GM23338 (cell line): ENCODE measurements at regions not wholly inside any gene's neighbourhood (a gene's known extent, or its start where the extent isn't known, plus 50 kb on each side); places are given as distances from the start of the nearest gene placed in this dataset.

Source experiments
- ATAC-seq: fragments of 200-7000 bp; cut with Tn5 transposase; 3 replicates; pipeline ENCODE4 v1.9.1; 2020
- DNase-seq: peaks from one replicate; pipeline ENCODE4 v3.0.0-alpha.2; 2015; ENCODE audit warnings: low spot score
- H2AFZ ChIP-seq: fragments of 200-600 bp; sonication (generic); 2 replicates; pipeline ENCODE4 v1.8.0; 2016; ENCODE audit warnings: antibody characterized with exemption, mild to moderate bottlenecking, moderate library complexity
- H3F3A ChIP-seq: fragments of 200-600 bp; sonication (generic); replicated peaks from 2 replicates; pipeline ENCODE4 v1.8.0; 2017; ENCODE audit warnings: antibody characterized with exemption, mixed run types, low read depth
- H3K27ac ChIP-seq: fragments of 200-600 bp; sonication (generic); 2 replicates; pipeline ENCODE4 v1.6.1; 2016; ENCODE audit warnings: low read depth
- H3K27me3 ChIP-seq: fragments of 200-600 bp; sonication (generic); 2 replicates; pipeline ENCODE4 v1.8.0; 2016; ENCODE audit warnings: mild to moderate bottlenecking, mixed run types, moderate library complexity; ENCODE audit not compliant: insufficient read depth
- H3K36me3 ChIP-seq: fragments of 200-600 bp; sonication (generic); 2 replicates; pipeline ENCODE4 v1.8.0; 2016; ENCODE audit warnings: mild to moderate bottlenecking; ENCODE audit not compliant: insufficient read depth
- H3K4me1 ChIP-seq: fragments of 200-600 bp; sonication (generic); 2 replicates; pipeline ENCODE4 v1.8.0; 2016; ENCODE audit warnings: mild to moderate bottlenecking, moderate library complexity; ENCODE audit not compliant: insufficient read depth
- H3K4me2 ChIP-seq: fragments of 200-600 bp; sonication (generic); 2 replicates; pipeline ENCODE4 v1.7.1; 2017; ENCODE audit warnings: mixed run types
- H3K4me3 ChIP-seq: fragments of 200-600 bp; sonication (generic); 2 replicates; pipeline ENCODE4 v1.6.1; 2016; ENCODE audit warnings: mixed run types
- H3K79me2 ChIP-seq: fragments of 200-600 bp; sonication (generic); replicated peaks from 2 replicates; pipeline ENCODE4 v1.8.0; 2017; ENCODE audit warnings: mild to moderate bottlenecking; ENCODE audit not compliant: insufficient read depth
- H3K9me2 ChIP-seq: fragments of 200-600 bp; sonication (generic); 2 replicates; pipeline ENCODE4 v1.8.0; 2017; ENCODE audit not compliant: insufficient read depth
- H4K20me1 ChIP-seq: fragments of 200-600 bp; sonication (generic); replicated peaks from 2 replicates; pipeline ENCODE4 v1.8.0; 2017; ENCODE audit warnings: mild to moderate bottlenecking; ENCODE audit not compliant: insufficient read depth
- H3K27ac Mint-ChIP-seq: 2 replicates; pipeline ENCODE4 v1.8.0; 2020; ENCODE audit warnings: inconsistent platforms, mild to moderate bottlenecking, moderate library complexity, mixed read lengths
- H3K27me3 Mint-ChIP-seq: 3 replicates; pipeline ENCODE4 v1.8.0; 2022; ENCODE audit warnings: low read depth, mild to moderate bottlenecking, moderate library complexity, mixed read lengths, inconsistent platforms; ENCODE audit not compliant: insufficient read depth, poor library complexity
- H3K36me3 Mint-ChIP-seq: 3 replicates; pipeline ENCODE4 v1.8.0; 2021; ENCODE audit warnings: low read depth, mild to moderate bottlenecking, inconsistent platforms, moderate library complexity, mixed read lengths
- H3K4me1 Mint-ChIP-seq: 3 replicates; pipeline ENCODE4 v1.8.0; 2020; ENCODE audit warnings: mild to moderate bottlenecking, inconsistent platforms, mixed read lengths
- H3K4me3 Mint-ChIP-seq: 3 replicates; pipeline ENCODE4 v1.8.0; 2021; ENCODE audit warnings: moderate library complexity, mild to moderate bottlenecking, inconsistent platforms, mixed read lengths
- H3K9me3 Mint-ChIP-seq: 3 replicates; pipeline ENCODE4 v1.8.0; 2020; ENCODE audit warnings: moderate library complexity, mild to moderate bottlenecking, inconsistent platforms, mixed read lengths
- CREB1 ChIP-seq: fragments of 250-450 bp; sonication (Bioruptor Pico); IDR thresholded peaks from 2 replicates; pipeline ENCODE4 v1.5.0; 2020; ENCODE audit warnings: low read depth, mild to moderate bottlenecking, moderate library complexity
- CTCF ChIP-seq, 2 experiments: fragments of 200-600 bp in 1 of 2; sonication (generic) in 1 of 2; conservative IDR thresholded peaks; 2 replicates each; pipeline versions ENCODE4 v1.5.1 to v1.6.1; 2016 to 2017; ENCODE audit warnings: antibody characterized with exemption in 2 of 2, low read depth in 2 of 2, mild to moderate bottlenecking in 2 of 2, moderate library complexity in 1 of 2
- ETS1 ChIP-seq: IDR thresholded peaks from 2 replicates; pipeline ENCODE4 v1.6.1; 2016; ENCODE audit warnings: antibody characterized with exemption
- EZH2 ChIP-seq: fragments of 200-600 bp; sonication (generic); IDR thresholded peaks from one replicate; pipeline ENCODE4 v1.8.0; 2017; ENCODE audit warnings: antibody characterized with exemption, mild to moderate bottlenecking, low read depth; ENCODE audit not compliant: unreplicated experiment
- EZH2phosphoT487 ChIP-seq: fragments of 200-600 bp; sonication (generic); IDR thresholded peaks from one replicate; pipeline ENCODE4 v1.8.1; 2018; ENCODE audit warnings: antibody characterized with exemption; ENCODE audit not compliant: unreplicated experiment
- JUNB ChIP-seq: IDR thresholded peaks from one replicate; pipeline ENCODE4 v1.6.1; 2016; ENCODE audit warnings: antibody characterized with exemption; ENCODE audit not compliant: unreplicated experiment
- NANOG ChIP-seq: IDR thresholded peaks from 2 replicates; pipeline ENCODE4 v1.6.1; 2016; ENCODE audit warnings: antibody characterized with exemption, borderline replicate concordance
- POLR2AphosphoS5 ChIP-seq: IDR thresholded peaks from 2 replicates; pipeline ENCODE4 v1.6.1; 2016; ENCODE audit warnings: antibody characterized with exemption, low read depth
- REST ChIP-seq: IDR thresholded peaks from one replicate; pipeline ENCODE4 v1.6.1; 2018; ENCODE audit warnings: antibody characterized with exemption; ENCODE audit not compliant: unreplicated experiment
- STAT1 ChIP-seq: IDR thresholded peaks from one replicate; pipeline ENCODE4 v1.6.1; 2016; ENCODE audit warnings: antibody characterized with exemption; ENCODE audit not compliant: unreplicated experiment
- ZNF114 ChIP-seq: fragments of 250-450 bp; sonication (Bioruptor Pico); IDR thresholded peaks from 2 replicates; pipeline ENCODE4 v1.5.0; 2020; ENCODE audit warnings: mild to moderate bottlenecking, moderate library complexity
- ZNF331 ChIP-seq: fragments of 250-450 bp; sonication (Bioruptor Pico); IDR thresholded peaks from 2 replicates; pipeline ENCODE4 v1.5.0; 2020; ENCODE audit warnings: low read depth, mild to moderate bottlenecking, moderate library complexity
- ZNF462 ChIP-seq: fragments of 250-450 bp; sonication (Bioruptor Pico); IDR thresholded peaks from 2 replicates; pipeline ENCODE4 v1.5.0; 2020; ENCODE audit warnings: mild to moderate bottlenecking, moderate library complexity

DNA sequence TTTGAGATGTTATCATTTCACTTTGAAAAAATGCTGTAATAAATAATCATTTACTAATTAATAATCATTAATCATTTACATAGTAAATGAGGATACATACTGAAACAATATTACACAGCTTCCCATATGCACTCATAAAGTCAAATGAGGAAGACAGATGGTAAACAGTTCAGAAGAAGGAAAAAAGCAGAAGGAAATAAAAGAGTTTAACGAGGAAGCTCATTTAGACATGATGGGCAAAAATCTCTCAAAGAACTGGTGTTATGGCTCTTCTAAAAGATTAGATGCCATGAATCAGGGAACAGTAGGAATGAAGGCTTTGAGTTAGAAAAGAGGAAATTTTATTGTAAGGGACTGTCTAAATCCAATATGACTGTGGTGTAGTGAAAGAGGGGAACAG lies 347.6 kb downstream of the PTPRC start:
- no peak overlapping the region for H3K27ac Mint-ChIP-seq
- Histone ChIP-seq H4K20me1 (no peaks in the 10 kb centered on the region), H3K4me3 (no peak overlapping the region), H3F3A (no peaks in the 10 kb centered on the region), H3K4me1 (no peaks in the 10 kb centered on the region), H3K9me2 (no peaks in the 10 kb centered on the region), H3K27me3 (no peaks in the 10 kb centered on the region), H3K36me3 (no peaks in the 10 kb centered on the region), H3K79me2 (no peaks in the 10 kb centered on the region), H3K27ac (no peak overlapping the region), H3K4me2 (no peak overlapping the region), H2AFZ (no peak overlapping the region)
- H3K9me3 Mint-ChIP-seq: no peaks in the 10 kb centered on the region
- no peaks in the 10 kb centered on the region for H3K27me3 Mint-ChIP-seq
- no peak for ATAC-seq
- no peaks in the 10 kb centered on the region for H3K4me1 Mint-ChIP-seq
- no peak for DNase-seq
- TF ChIP-seq POLR2AphosphoS5 (no peak), JUNB (no peak), CTCF (conservative IDR thresholded peaks at IDR 0.05; ENCODE audit: low read depth in 2 of 2) (no peak), ETS1 (no peak), EZH2phosphoT487 (no peak), REST (no peak), ZNF462 (CRISPR knock-in tag) (no peak), EZH2 (no peak), NANOG (no peak), ZNF114 (no peak), ZNF331 (CRISPR knock-in tag) (no peak), STAT1 (no peak), CREB1 (CRISPR knock-in tag) (no peak)
- H3K4me3 Mint-ChIP-seq: no peak overlapping the region
- no peaks in the 10 kb centered on the region for H3K36me3 Mint-ChIP-seq
